Stimulated activated CD8-positive, alpha-beta memory T cell treated with anti-CD3 and anti-CD28 coated beads, Interleukin-2, amount 100 ng/mL, for 48 hours (primary cell): ENCODE measurements at regions not wholly inside any gene's neighbourhood (a gene's known extent, or its start where the extent isn't known, plus 50 kb on each side); places are given as distances from the start of the nearest gene placed in this dataset.
A peak's percentile ranks its signal among the peaks of the same experiment; 100 is the strongest.

Experiments
- DNase-seq, 2 donors: peaks; one replicate each; pipeline ENCODE4 v3.0.0-alpha.2; 2020; ENCODE audit warnings: low read depth in 2 of 2

- no peak for DNase-seq
Measured at GRCh38 chr4:60134099-60134498, 1066.0 kb upstream of the ADGRL3 start.

DNA sequence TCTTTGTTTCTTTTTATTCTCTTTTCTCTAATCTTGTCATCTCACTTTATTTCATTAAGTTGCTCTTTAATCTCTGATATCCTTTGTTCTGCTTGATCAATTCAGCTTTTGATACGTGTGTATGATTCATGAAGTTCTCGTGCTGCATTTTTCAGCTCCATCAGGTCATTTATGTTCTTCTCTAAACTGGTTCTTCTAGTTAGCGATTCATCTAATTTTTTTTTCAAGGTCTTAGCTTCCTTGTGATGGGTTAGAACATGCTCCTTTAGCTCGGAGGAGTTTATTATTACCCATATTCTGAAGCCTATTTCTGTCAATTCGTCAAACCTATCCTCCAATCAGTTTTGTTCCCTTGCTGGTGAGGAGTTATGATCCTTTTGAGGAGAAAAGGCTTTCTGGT lies 1045.0 kb upstream of the ADGRL3 start:
- no peak for DNase-seq

- DNase-seq: no peak
Measured at GRCh38 chr4:60173103-60173502, 1027.0 kb upstream of the ADGRL3 start.

DNA sequence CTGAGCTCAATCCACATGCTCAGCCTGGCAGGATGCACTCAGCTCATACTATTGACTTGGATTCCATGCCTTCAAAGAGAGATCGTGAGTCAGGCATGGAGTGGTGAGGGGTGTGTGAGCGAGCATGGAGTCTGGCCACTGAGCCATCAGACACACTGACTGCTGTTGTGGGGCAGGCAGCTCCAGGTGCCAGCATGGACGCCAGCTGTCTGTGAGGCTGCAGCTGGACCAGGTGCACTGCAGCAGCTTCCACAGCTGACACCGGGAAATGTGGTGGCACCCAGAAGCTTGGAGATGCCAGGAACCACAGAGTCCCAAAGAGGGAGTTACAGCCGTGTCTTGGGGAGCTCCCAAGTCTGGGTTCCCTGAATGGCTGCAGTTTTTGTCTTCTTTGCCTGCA lies 1026.4 kb upstream of the ADGRL3 start:
- DNase-seq: no peak

- DNase-seq: no peak
Measured at GRCh38 chr4:60175241-60175640, 1024.9 kb upstream of the ADGRL3 start.

DNA sequence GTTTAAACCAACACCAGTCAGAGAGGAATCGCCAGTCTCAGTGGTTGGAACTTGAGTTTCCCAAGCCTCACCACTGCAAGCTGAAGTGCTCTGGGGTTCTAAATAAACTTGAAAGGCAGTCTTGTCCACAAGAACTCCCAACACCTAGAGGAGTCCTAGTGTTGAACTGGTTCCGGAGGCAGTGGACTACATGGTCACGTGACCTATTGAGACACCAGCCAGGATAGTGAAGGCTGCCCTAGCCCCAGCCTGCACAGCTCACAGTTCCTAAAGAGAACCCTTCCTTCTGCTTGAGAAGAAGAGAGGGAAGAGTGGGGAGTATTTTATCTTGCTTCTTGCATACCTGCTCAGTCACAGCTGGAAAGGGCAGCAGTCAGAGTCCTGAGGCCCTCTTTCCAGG lies 1012.7 kb upstream of the ADGRL3 start:
- DNase-seq: no peak

DNA sequence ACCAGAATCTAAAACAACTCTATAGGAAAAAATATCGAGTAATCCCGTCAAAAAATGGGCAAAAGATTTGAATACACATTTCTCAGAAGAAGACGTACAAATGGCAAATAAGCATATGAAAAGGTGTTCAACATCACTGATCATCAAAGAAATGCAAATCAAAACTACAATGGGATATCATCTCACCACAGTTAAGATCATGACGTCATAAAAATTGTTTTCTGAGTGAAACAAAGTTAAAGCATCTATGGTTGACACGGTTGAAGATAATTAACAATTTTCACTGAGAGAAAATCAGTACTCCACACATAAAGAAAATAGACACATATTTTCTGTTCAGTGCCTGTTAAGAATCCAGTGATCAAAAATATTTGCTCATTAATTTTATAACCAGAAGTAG lies 1010.8 kb upstream of the ADGRL3 start:
- DNase-seq: no peak

GRCh38 chr4:60194214-60194613 lies 1005.9 kb upstream of the ADGRL3 start:
- no peak for DNase-seq

GRCh38 chr4:60195256-60195655 lies 1004.9 kb upstream of the ADGRL3 start:
- no peak for DNase-seq

DNA sequence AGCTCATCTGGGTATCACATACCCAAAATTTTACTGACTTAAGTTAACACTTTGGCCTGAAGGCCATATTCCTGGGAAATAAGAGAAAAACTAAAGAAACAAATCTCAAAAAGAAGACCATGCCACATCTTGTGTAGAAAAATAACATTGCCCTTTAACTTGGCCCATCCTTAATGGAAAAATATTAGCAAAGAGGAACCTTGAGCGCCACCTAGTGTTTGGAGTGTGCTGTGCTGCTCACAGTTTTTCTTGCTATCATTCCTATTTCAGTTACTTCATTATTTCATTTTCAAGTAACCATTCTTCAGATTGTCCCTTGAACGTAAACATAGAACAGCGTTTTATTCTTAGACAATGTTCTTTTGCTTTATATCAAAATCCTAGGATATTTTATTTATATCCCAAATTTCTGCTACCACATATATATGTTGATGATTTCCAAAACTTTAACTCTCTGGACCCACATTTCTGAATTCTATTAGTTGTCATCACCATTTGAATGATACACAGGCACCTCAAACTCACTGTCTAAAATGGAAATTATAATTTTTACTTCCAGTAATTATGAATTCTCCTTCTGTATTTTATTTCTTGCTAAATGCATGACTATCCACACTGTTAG lies 999.0 kb upstream of the ADGRL3 start:
- peak; percentile 7 to 18 for DNase-seq

GRCh38 chr4:60209588-60209987 lies 990.5 kb upstream of the ADGRL3 start:
- DNase-seq: no peak

DNA sequence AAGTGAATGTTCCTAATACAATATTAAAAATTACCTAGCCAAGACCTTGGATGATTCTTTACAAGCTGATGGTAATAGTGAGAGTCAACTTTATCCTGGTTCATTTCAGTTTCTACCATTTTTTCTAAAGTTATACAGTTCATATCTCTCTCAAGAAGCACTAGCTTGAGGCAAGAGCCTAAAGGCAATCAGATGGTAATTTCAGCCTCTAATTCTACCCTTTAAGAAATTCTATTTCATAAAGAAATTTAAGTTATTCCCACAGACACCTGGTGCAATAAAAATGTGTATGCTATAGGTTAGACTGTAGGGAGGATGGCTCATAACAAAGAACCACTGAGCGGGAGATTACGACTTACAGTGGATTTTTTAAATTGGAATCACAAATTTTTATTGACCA lies 984.2 kb upstream of the ADGRL3 start:
- DNase-seq: no peak

GRCh38 chr4:60216752-60217151 lies 983.4 kb upstream of the ADGRL3 start:
- DNase-seq: no peak

DNA sequence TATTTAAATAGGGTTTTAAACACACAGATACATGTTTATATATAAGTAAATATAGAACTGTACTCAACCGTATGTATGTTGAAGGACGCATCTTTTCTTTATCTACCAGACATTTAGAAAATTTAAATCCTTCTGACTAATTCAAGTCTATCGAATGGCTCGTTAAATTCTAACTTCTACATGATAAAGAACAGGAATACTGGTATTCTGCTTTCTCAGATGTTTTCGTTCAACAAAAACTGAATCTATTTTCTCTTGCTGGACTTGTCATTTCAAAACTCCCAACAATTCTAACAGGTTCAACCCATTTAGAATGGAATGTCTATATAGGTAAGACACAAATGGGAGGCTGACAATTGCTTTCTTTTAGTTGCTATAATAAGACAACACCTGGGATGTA lies 978.3 kb upstream of the ADGRL3 start:
- no peak for DNase-seq

- no peak for DNase-seq
Measured at GRCh38 chr4:60223208-60223923, 976.8 kb upstream of the ADGRL3 start.

GRCh38 chr4:60241866-60242265 lies 958.3 kb upstream of the ADGRL3 start:
- DNase-seq: no peak

- no peak for DNase-seq
Measured at GRCh38 chr4:60249784-60250183, 950.3 kb upstream of the ADGRL3 start.

- no peak for DNase-seq
Measured at GRCh38 chr4:60250657-60251056, 949.5 kb upstream of the ADGRL3 start.

- no peak for DNase-seq
Measured at GRCh38 chr4:60259781-60260180, 940.3 kb upstream of the ADGRL3 start.

- no peak for DNase-seq
Measured at GRCh38 chr4:60266505-60266904, 933.6 kb upstream of the ADGRL3 start.

GRCh38 chr4:60296386-60296785 lies 903.7 kb upstream of the ADGRL3 start:
- DNase-seq: no peak

GRCh38 chr4:60313611-60314178 lies 886.4 kb upstream of the ADGRL3 start:
- DNase-seq: no peak

- no peak for DNase-seq
Measured at GRCh38 chr4:60314416-60314815, 885.7 kb upstream of the ADGRL3 start.
